H1 (cell line): ENCODE measurements at regions not wholly inside any gene's neighbourhood (a gene's known extent, or its start where the extent isn't known, plus 50 kb on each side); places are given as distances from the start of the nearest gene placed in this dataset.

Source experiments
- POLR2A ChIP-seq, 2 experiments: IDR thresholded peaks; 1 replicate in 1 of 2; 2 replicates in 1 of 2; pipeline ENCODE4 v1.6.1; 2011; ENCODE audit warnings: low read depth in 2 of 2, low read length in 2 of 2, mild to moderate bottlenecking in 2 of 2; ENCODE audit errors: control extremely low read depth in 1 of 2
- TF ChIP-seq, protein P1 (sequence below), 3 experiments: IDR thresholded peaks; 1 replicate in 2 of 3; 2 replicates in 1 of 3; pipeline versions ENCODE4 v1.5.1 to v1.6.1; 2011; ENCODE audit warnings: low read length in 3 of 3, mild to moderate bottlenecking in 3 of 3, inconsistent platforms in 2 of 3, low read depth in 1 of 3, moderate library complexity in 1 of 3; ENCODE audit not compliant: insufficient read depth in 1 of 3; ENCODE audit errors: control extremely low read depth in 1 of 3

DNA sequence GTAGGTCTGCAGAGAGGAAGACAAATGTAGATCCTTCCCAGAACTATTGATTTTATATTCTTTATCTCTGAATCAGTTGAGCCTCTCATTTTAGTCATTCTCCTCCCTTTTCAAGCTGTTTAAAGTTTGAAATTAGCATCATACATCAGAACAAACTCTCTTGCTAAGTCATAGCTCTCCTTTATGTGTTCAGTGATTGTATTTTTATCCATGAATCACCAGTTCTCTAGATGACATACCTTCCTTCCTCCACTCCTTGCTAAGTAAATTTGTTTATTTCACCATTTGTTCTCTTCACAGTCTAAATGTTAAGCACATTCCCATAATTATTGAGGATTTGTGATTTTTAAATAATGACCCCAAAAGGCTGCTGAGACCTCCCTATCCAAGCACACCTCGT lies 63.5 kb upstream of the RAPGEF4 start:
- TF ChIP-seq POLR2A (IDR thresholded peaks at IDR 0.05; ENCODE audit: control extremely low read depth in 1 of 2, low read depth in 2 of 2, low read length in 2 of 2): no peak
- TF ChIP-seq, protein P1, sequence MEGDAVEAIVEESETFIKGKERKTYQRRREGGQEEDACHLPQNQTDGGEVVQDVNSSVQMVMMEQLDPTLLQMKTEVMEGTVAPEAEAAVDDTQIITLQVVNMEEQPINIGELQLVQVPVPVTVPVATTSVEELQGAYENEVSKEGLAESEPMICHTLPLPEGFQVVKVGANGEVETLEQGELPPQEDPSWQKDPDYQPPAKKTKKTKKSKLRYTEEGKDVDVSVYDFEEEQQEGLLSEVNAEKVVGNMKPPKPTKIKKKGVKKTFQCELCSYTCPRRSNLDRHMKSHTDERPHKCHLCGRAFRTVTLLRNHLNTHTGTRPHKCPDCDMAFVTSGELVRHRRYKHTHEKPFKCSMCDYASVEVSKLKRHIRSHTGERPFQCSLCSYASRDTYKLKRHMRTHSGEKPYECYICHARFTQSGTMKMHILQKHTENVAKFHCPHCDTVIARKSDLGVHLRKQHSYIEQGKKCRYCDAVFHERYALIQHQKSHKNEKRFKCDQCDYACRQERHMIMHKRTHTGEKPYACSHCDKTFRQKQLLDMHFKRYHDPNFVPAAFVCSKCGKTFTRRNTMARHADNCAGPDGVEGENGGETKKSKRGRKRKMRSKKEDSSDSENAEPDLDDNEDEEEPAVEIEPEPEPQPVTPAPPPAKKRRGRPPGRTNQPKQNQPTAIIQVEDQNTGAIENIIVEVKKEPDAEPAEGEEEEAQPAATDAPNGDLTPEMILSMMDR (IDR thresholded peaks at IDR 0.05; ENCODE audit: control extremely low read depth in 1 of 3, insufficient read depth in 1 of 3, low read depth in 1 of 3, low read length in 3 of 3): no peak
